ENCODE measurements at regions not wholly inside any gene's neighbourhood (a gene's known extent, or its start where the extent isn't known, plus 50 kb on each side); places are given as distances from the start of the nearest gene placed in this dataset.

DNA sequence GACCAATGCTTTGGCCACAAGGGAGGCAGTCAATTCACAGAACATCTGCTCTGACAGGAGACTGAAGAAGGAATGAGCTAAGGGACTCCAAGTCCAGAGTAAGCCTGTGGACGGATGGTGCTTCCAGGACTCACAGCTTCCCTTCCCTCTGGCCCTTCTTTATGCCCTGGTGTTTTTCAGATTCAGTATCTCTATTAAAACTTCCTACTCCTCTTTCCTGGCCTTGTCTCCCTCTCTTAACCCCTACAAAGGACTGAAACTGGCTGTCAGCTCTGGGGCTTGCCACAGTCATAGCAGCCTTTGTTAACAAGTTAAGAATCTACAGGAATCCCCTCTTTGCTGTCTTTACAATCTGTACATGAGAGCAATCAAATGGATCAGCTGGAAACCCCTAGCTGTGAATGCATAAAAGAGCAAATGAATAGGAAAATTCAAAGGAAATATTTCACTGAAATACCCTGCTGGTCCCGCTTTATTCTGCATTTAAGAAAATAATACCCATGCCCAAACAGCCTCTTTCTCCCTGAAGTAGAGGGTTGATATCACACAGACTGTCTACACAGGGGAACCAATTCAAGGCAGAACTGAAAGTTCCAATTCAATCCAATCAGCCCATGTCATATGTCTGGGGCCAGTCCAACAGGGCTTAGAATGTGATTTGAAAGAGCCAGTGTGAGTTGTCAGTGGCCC is 192.3 kb downstream of the MZT1 start:
- Histone ChIP-seq H3K27ac (replicated peaks) (no peak overlapping the region), H3K4me3 (replicated peaks; ENCODE audit: insufficient read depth, low read length) (no peak overlapping the region), H3K27me3 (ENCODE audit: insufficient read depth, poor library complexity, severe bottlenecking) (no peaks in the 10 kb centered on the region)
- TF ChIP-seq SPI1 (IDR thresholded peaks at IDR 0.05; ENCODE audit: borderline replicate concordance, low read depth) (no peak), CTCF (IDR thresholded peaks at IDR 0.05; ENCODE audit: insufficient read depth, low read length) (no peak), POLR2AphosphoS5 (IDR thresholded peaks at IDR 0.05; ENCODE audit: low read depth) (no peak), REST (IDR thresholded peaks at IDR 0.05; ENCODE audit: insufficient replicate concordance, low read depth) (no peak), GABPA (IDR thresholded peaks at IDR 0.05; ENCODE audit: low read depth) (no peak)
- DNase-seq (ENCODE audit: low read depth in 1 of 2, low spot score in 1 of 2): no peak

DNA sequence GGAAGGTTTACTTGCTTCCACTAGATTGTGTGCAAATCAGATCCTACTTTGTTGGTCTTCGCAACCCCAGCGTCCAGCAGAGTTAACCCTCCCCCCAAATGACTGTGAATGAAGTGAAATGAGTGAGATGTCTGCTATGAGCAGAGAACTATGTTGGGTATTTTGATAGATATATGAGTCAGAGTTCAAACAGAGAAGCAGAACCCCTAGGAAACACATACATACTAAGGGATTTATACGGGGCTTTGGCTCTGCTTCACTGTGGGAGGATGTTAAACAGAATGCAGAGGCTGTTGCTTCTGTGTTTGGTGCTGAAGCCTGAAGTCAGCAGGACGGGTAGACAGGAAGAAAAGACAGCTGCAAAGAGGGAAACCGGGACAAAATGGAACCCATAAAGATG is 197.0 kb downstream of the MZT1 start:
- no peak for DNase-seq (ENCODE audit: low read depth in 1 of 2, low spot score in 1 of 2)
- Histone ChIP-seq H3K27ac (replicated peaks) (no peak overlapping the region), H3K27me3 (ENCODE audit: insufficient read depth, poor library complexity, severe bottlenecking) (no peaks in the 10 kb centered on the region), H3K4me3 (replicated peaks; ENCODE audit: insufficient read depth, low read length) (no peak overlapping the region)
- TF ChIP-seq CTCF (IDR thresholded peaks at IDR 0.05; ENCODE audit: insufficient read depth, low read length) (no peak), POLR2AphosphoS5 (IDR thresholded peaks at IDR 0.05; ENCODE audit: low read depth) (no peak), REST (IDR thresholded peaks at IDR 0.05; ENCODE audit: insufficient replicate concordance, low read depth) (no peak), GABPA (IDR thresholded peaks at IDR 0.05; ENCODE audit: low read depth) (no peak), SPI1 (IDR thresholded peaks at IDR 0.05; ENCODE audit: borderline replicate concordance, low read depth) (no peak)

GRCh38 chr13:72527333-72527732 is 200.1 kb downstream of the MZT1 start:
- no peak overlapping the region for H3K4me3 ChIP-seq (replicated peaks; ENCODE audit: insufficient read depth, low read length)
- H3K27me3 ChIP-seq (ENCODE audit: insufficient read depth, poor library complexity, severe bottlenecking): no peaks in the 10 kb centered on the region
- TF ChIP-seq REST (IDR thresholded peaks at IDR 0.05; ENCODE audit: insufficient replicate concordance, low read depth): no peak
- TF ChIP-seq CTCF (IDR thresholded peaks at IDR 0.05; ENCODE audit: insufficient read depth, low read length): no peak
- no peak for TF ChIP-seq SPI1 (IDR thresholded peaks at IDR 0.05; ENCODE audit: borderline replicate concordance, low read depth)
- TF ChIP-seq POLR2AphosphoS5 (IDR thresholded peaks at IDR 0.05; ENCODE audit: low read depth): no peak
- TF ChIP-seq GABPA (IDR thresholded peaks at IDR 0.05; ENCODE audit: low read depth): no peak
- DNase-seq (ENCODE audit: low read depth in 1 of 2, low spot score in 1 of 2): no peak
- H3K27ac ChIP-seq (replicated peaks): no peak overlapping the region
